IPS DF 4.7 (cell line): ENCODE measurements at regions not wholly inside any gene's neighbourhood (a gene's known extent, or its start where the extent isn't known, plus 50 kb on each side); places are given as distances from the start of the nearest gene placed in this dataset.

Experiments
- DNase-seq: peaks from one replicate; pipeline ENCODE4 v3.0.0-alpha.2; 2013; ENCODE audit warnings: low spot score; ENCODE audit errors: extremely low read depth

- DNase-seq: no peak
Observed at GRCh38 chr10:29146311-29147100, 142.4 kb upstream of the LYZL1 start.

- DNase-seq: no peak
Observed at GRCh38 chr10:29150010-29150409, 138.9 kb upstream of the LYZL1 start.

- DNase-seq: no peak
Observed at GRCh38 chr10:29151005-29151404, 137.9 kb upstream of the LYZL1 start.

- no peak for DNase-seq
Observed at GRCh38 chr10:29157321-29157720, 131.5 kb upstream of the LYZL1 start.

GRCh38 chr10:29158066-29158465, 130.8 kb upstream of the LYZL1 start:
- no peak for DNase-seq

GRCh38 chr10:29160150-29160617, 128.7 kb upstream of the LYZL1 start:
- peak; percentile 64 for DNase-seq

GRCh38 chr10:29163746-29164145, 125.1 kb upstream of the LYZL1 start:
- no peak for DNase-seq

- no peak for DNase-seq
Observed at GRCh38 chr10:29166713-29167112, 122.2 kb upstream of the LYZL1 start.

- DNase-seq: no peak
Observed at GRCh38 chr10:29169021-29169420, 119.8 kb upstream of the LYZL1 start.

- DNase-seq: no peak
Observed at GRCh38 chr10:29171717-29172116, 117.2 kb upstream of the LYZL1 start.

- no peak for DNase-seq
Observed at GRCh38 chr10:29174389-29174788, 114.5 kb upstream of the LYZL1 start.

GRCh38 chr10:29176845-29177832, 111.7 kb upstream of the LYZL1 start:
- no peak for DNase-seq

- DNase-seq: no peak
Observed at GRCh38 chr10:29181936-29182335, 106.9 kb upstream of the LYZL1 start.

GRCh38 chr10:29183301-29183945, 105.4 kb upstream of the LYZL1 start:
- no peak for DNase-seq

- DNase-seq: no peak
Observed at GRCh38 chr10:29184205-29185000, 104.5 kb upstream of the LYZL1 start.

GRCh38 chr10:29185050-29185449, 103.8 kb upstream of the LYZL1 start:
- no peak for DNase-seq

- no peak for DNase-seq
Observed at GRCh38 chr10:29186221-29186620, 102.6 kb upstream of the LYZL1 start.

GRCh38 chr10:29189256-29189655, 99.6 kb upstream of the LYZL1 start:
- no peak for DNase-seq

GRCh38 chr10:29191674-29192073, 97.2 kb upstream of the LYZL1 start:
- no peak for DNase-seq

GRCh38 chr10:29199339-29199738, 89.5 kb upstream of the LYZL1 start:
- no peak for DNase-seq
